ENCODE measurements at regions not wholly inside any gene's neighbourhood (a gene's known extent, or its start where the extent isn't known, plus 50 kb on each side); places are given as distances from the start of the nearest gene placed in this dataset.
A peak's percentile ranks its signal among the peaks of the same experiment; 100 is the strongest.
"Not testable (repeated sequence)": the region's sequence is repeated elsewhere in the genome, so short reads cannot be mapped to it uniquely, and the experiment has no call there.

- no peak overlapping the region for H3K4me3 Mint-ChIP-seq
- TF ChIP-seq CTCF (conservative IDR thresholded peaks at IDR 0.05), result no peak
- Histone ChIP-seq H3K4me1 (ENCODE audit: control insufficient read depth, insufficient read depth, low read length) (no peaks in the 10 kb centered on the region), H3K27ac (ENCODE audit: low read depth, low read length) (no peak overlapping the region), H3K9me3 (ENCODE audit: control insufficient read depth, low read length) (no peaks in the 10 kb centered on the region), H3K4me3 (ENCODE audit: low read length) (no peak overlapping the region), H3K9ac (ENCODE audit: extremely low read depth, low read length, poor library complexity, severe bottlenecking) (no peak overlapping the region), H3K36me3 (ENCODE audit: control insufficient read depth, insufficient read depth, low read length) (no peaks in the 10 kb centered on the region), H3K27me3 (ENCODE audit: control insufficient read depth, insufficient read depth, low read length, poor library complexity, severe bottlenecking) (no peaks in the 10 kb centered on the region)
- H3K9me3 Mint-ChIP-seq, result no peaks in the 10 kb centered on the region
- peak; percentile 24 for DNase-seq
- WGBS, 2 experiments (ENCODE audit: insufficient coverage in 1 of 2, insufficient read length in 1 of 2), result 90 to 96% methylated on average over 5 to 9 of the region's 11 CpGs
- H3K27ac Mint-ChIP-seq, result no peak overlapping the region
- no peaks in the 10 kb centered on the region for H3K27me3 Mint-ChIP-seq (ENCODE audit: insufficient read depth)
- no peaks in the 10 kb centered on the region for H3K36me3 Mint-ChIP-seq (ENCODE audit: low read depth)
- H3K4me1 Mint-ChIP-seq, result no peaks in the 10 kb centered on the region
Observed at GRCh38 chr11:69219991-69220390, 64.3 kb downstream of the SMIM38 start.

- WGBS, 2 experiments (ENCODE audit: insufficient coverage in 1 of 2, insufficient read length in 1 of 2), result 93 to 94% methylated on average over 9 to 13 of the region's 13 CpGs
- Mint-ChIP-seq H3K9me3 (no peaks in the 10 kb centered on the region), H3K4me1 (no peaks in the 10 kb centered on the region), H3K4me3 (no peak overlapping the region), H3K27me3 (ENCODE audit: insufficient read depth) (no peaks in the 10 kb centered on the region), H3K27ac (no peak overlapping the region), H3K36me3 (ENCODE audit: low read depth) (no peaks in the 10 kb centered on the region)
- no peaks in the 10 kb centered on the region for H3K27me3 ChIP-seq (ENCODE audit: control insufficient read depth, insufficient read depth, low read length, poor library complexity, severe bottlenecking)
- no peaks in the 10 kb centered on the region for H3K4me1 ChIP-seq (ENCODE audit: control insufficient read depth, insufficient read depth, low read length)
- TF ChIP-seq CTCF (conservative IDR thresholded peaks at IDR 0.05), result no peak
- no peak overlapping the region for H3K27ac ChIP-seq (ENCODE audit: low read depth, low read length)
- DNase-seq, result peak; percentile 24
- H3K4me3 ChIP-seq (ENCODE audit: low read length), result no peak overlapping the region
- H3K9ac ChIP-seq (ENCODE audit: extremely low read depth, low read length, poor library complexity, severe bottlenecking), result no peak overlapping the region
- no peaks in the 10 kb centered on the region for H3K36me3 ChIP-seq (ENCODE audit: control insufficient read depth, insufficient read depth, low read length)
- no peaks in the 10 kb centered on the region for H3K9me3 ChIP-seq (ENCODE audit: control insufficient read depth, low read length)
Observed at GRCh38 chr11:69220561-69221051, 64.9 kb downstream of the SMIM38 start.

GRCh38 chr11:69221086-69221485, 65.4 kb downstream of the SMIM38 start:
- TF ChIP-seq CTCF (conservative IDR thresholded peaks at IDR 0.05), result no peak
- 88 to 90% methylated on average over 4 of the region's 4 CpGs for WGBS, 2 experiments (ENCODE audit: insufficient coverage in 1 of 2, insufficient read length in 1 of 2)
- Histone ChIP-seq H3K4me1 (ENCODE audit: control insufficient read depth, insufficient read depth, low read length) (no peaks in the 10 kb centered on the region), H3K36me3 (ENCODE audit: control insufficient read depth, insufficient read depth, low read length) (no peaks in the 10 kb centered on the region), H3K27me3 (ENCODE audit: control insufficient read depth, insufficient read depth, low read length, poor library complexity, severe bottlenecking) (no peaks in the 10 kb centered on the region), H3K27ac (ENCODE audit: low read depth, low read length) (no peak overlapping the region), H3K4me3 (ENCODE audit: low read length) (no peak overlapping the region), H3K9me3 (ENCODE audit: control insufficient read depth, low read length) (no peaks in the 10 kb centered on the region), H3K9ac (ENCODE audit: extremely low read depth, low read length, poor library complexity, severe bottlenecking) (no peak overlapping the region)
- Mint-ChIP-seq H3K36me3 (ENCODE audit: low read depth) (no peaks in the 10 kb centered on the region), H3K27ac (no peak overlapping the region), H3K9me3 (no peaks in the 10 kb centered on the region), H3K4me1 (no peaks in the 10 kb centered on the region), H3K27me3 (ENCODE audit: insufficient read depth) (no peaks in the 10 kb centered on the region), H3K4me3 (no peak overlapping the region)
- DNase-seq, result peak; percentile 12

GRCh38 chr11:69221636-69222035, 65.9 kb downstream of the SMIM38 start:
- H3K9me3 ChIP-seq (ENCODE audit: control insufficient read depth, low read length); H3K4me3 ChIP-seq (ENCODE audit: low read length); H3K9ac ChIP-seq (ENCODE audit: extremely low read depth, low read length, poor library complexity, severe bottlenecking); H3K4me1 ChIP-seq (ENCODE audit: control insufficient read depth, insufficient read depth, low read length); H3K27ac ChIP-seq (ENCODE audit: low read depth, low read length); H3K9me3 Mint-ChIP-seq; DNase-seq; H3K27me3 Mint-ChIP-seq (ENCODE audit: insufficient read depth); H3K4me1 Mint-ChIP-seq; H3K27me3 ChIP-seq (ENCODE audit: control insufficient read depth, insufficient read depth, low read length, poor library complexity, severe bottlenecking); H3K4me3 Mint-ChIP-seq; H3K36me3 ChIP-seq (ENCODE audit: control insufficient read depth, insufficient read depth, low read length); H3K27ac Mint-ChIP-seq; H3K36me3 Mint-ChIP-seq (ENCODE audit: low read depth): not testable (repeated sequence)
- 90 to 91% methylated on average over 4 to 8 of the region's 8 CpGs for WGBS, 2 experiments (ENCODE audit: insufficient coverage in 1 of 2, insufficient read length in 1 of 2)

Measured in endodermal cell (in vitro differentiated cells).